NB4 (cell line): ENCODE measurements at regions not wholly inside any gene's neighbourhood (a gene's known extent, or its start where the extent isn't known, plus 50 kb on each side); places are given as distances from the start of the nearest gene placed in this dataset.

Experiments used
- CTCF ChIP-seq: IDR thresholded peaks from one replicate; pipeline ENCODE4 v1.5.1; 2012; ENCODE audit warnings: low read depth, low read length
- MAX ChIP-seq: IDR thresholded peaks from 2 replicates; pipeline ENCODE4 v1.6.1; 2011; ENCODE audit warnings: low read depth, low read length
- MYC ChIP-seq: IDR thresholded peaks from 2 replicates; pipeline ENCODE4 v1.6.1; 2011; ENCODE audit warnings: low read depth, low read length
- POLR2A ChIP-seq: IDR thresholded peaks from 2 replicates; pipeline ENCODE4 v1.6.1; 2011; ENCODE audit warnings: mild to moderate bottlenecking; ENCODE audit not compliant: insufficient read length; ENCODE audit errors: extremely low read depth

- TF ChIP-seq CTCF: no peak
- TF ChIP-seq POLR2A: no peak
- TF ChIP-seq MYC: no peak
- TF ChIP-seq MAX: no peak
Observed at GRCh38 chr2:234147335-234147861, 96.9 kb downstream of the SPP2 start.
